ENCODE measurements at regions not wholly inside any gene's neighbourhood (a gene's known extent, or its start where the extent isn't known, plus 50 kb on each side); places are given as distances from the start of the nearest gene placed in this dataset.
A peak's percentile ranks its signal among the peaks of the same experiment; 100 is the strongest.

DNA sequence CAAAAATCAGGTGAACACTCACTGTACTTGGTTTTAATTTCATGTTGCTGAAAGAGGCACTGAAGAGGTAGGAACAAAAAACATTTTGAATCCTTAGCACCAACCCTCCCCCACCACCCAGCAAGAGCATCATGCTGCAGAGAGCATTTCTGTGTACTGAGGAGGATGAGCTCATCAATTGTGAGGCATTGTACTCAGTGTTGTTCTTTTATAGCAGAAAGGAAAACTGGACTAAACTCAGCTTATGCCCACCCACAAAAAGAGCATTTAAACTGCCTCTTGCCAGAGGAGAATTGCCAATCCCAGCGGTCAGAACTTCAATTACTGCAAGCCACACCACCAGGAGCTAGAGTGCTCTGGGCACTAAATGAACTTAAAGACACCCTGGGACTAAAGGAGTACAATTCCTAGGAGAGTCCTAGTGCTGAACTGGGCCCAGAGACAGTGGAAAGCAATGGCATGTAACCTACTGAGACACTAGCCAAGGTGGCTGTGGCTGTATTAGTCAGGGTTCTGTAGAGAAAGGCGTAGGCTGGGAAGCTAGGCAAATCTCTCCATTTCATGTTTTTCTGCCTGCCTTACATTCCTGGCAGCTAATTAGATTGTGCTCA lies 280.7 kb upstream of the KLHL4 start:
- no peak for TF ChIP-seq CTCF (conservative IDR thresholded peaks at IDR 0.05; ENCODE audit: control insufficient read depth, insufficient read depth, low read depth, low read length)
- no peak for DNase-seq (ENCODE audit: low read depth)
- H3K4me3 ChIP-seq (ENCODE audit: control insufficient read depth, low read depth, low read length), result no peak overlapping the region

DNA sequence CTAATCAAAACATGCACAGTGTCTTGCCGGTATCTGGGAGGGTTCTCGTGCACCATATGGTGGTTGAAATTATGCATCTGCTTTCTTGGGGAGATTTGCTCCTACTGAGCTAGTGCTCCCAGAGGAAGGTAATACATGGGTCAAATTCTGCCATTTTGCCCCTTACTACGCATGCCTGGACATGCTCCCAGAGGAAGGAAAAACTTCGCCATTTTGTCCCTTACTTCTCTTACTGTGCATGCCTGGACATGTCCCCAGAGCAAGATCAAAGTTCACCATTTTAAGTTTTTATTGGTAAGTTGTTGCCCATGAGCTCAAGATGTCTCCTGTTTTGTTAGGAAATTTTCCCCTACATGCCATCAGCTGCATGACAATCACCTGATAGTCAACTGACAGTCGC lies 252.1 kb upstream of the KLHL4 start:
- DNase-seq (ENCODE audit: low read depth), result no peak
- TF ChIP-seq CTCF (conservative IDR thresholded peaks at IDR 0.05; ENCODE audit: control insufficient read depth, insufficient read depth, low read depth, low read length), result no peak

GRCh38 chrX:87272491-87272890 lies 245.1 kb upstream of the KLHL4 start:
- no peak for TF ChIP-seq CTCF (conservative IDR thresholded peaks at IDR 0.05; ENCODE audit: control insufficient read depth, insufficient read depth, low read depth, low read length)
- H3K4me3 ChIP-seq (ENCODE audit: control insufficient read depth, low read depth, low read length), result no peak overlapping the region
- no peak for DNase-seq (ENCODE audit: low read depth)

More for the DNA sequence above, 252.1 kb upstream of the KLHL4 start:
- no peak overlapping the region for H3K4me3 ChIP-seq (ENCODE audit: control insufficient read depth, low read depth, low read length)

DNA sequence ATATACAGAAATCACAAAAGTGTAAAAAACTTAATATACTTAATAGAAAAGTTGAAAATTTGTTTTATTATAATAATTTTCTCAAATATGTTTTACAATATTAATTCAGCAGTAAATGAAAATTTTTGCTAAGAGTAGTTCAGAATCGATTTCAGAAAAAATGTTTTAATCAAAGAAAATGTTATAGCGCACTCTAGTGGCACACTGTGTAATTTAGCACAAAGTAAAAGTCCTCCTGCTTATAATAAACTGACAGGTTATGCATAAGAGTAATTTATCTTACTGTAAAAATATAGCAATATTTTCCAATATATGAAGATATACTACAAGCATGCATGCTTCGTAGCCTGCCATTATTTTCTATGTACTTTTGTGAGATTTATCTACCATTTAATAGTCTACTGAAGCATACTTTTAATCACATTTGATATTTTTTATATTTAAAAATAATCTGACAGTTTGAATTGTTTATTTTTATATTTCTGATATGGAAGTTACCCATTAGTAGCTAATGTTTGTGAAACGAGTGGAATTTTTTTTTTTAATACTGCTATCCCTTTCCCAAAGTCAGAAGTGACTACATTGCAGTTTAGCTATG lies 217.9 kb upstream of the KLHL4 start:
- H3K4me3 ChIP-seq (ENCODE audit: control insufficient read depth, low read depth, low read length), result no peak overlapping the region
- peak; percentile 27 for DNase-seq (ENCODE audit: low read depth)
- TF ChIP-seq CTCF (conservative IDR thresholded peaks at IDR 0.05; ENCODE audit: control insufficient read depth, insufficient read depth, low read depth, low read length), result peak; percentile 60

- TF ChIP-seq CTCF (conservative IDR thresholded peaks at IDR 0.05; ENCODE audit: control insufficient read depth, insufficient read depth, low read depth, low read length), result no peak
- no peak overlapping the region for H3K4me3 ChIP-seq (ENCODE audit: control insufficient read depth, low read depth, low read length)
- no peak for DNase-seq (ENCODE audit: low read depth)
Observed at GRCh38 chrX:87310780-87311179, 206.8 kb upstream of the KLHL4 start.

- DNase-seq (ENCODE audit: low read depth), result no peak
- no peak for TF ChIP-seq CTCF (conservative IDR thresholded peaks at IDR 0.05; ENCODE audit: control insufficient read depth, insufficient read depth, low read depth, low read length)
- no peak overlapping the region for H3K4me3 ChIP-seq (ENCODE audit: control insufficient read depth, low read depth, low read length)
Observed at GRCh38 chrX:87327267-87327666, 190.3 kb upstream of the KLHL4 start.
